ENCODE measurements at regions not wholly inside any gene's neighbourhood (a gene's known extent, or its start where the extent isn't known, plus 50 kb on each side); places are given as distances from the start of the nearest gene placed in this dataset.

DNA sequence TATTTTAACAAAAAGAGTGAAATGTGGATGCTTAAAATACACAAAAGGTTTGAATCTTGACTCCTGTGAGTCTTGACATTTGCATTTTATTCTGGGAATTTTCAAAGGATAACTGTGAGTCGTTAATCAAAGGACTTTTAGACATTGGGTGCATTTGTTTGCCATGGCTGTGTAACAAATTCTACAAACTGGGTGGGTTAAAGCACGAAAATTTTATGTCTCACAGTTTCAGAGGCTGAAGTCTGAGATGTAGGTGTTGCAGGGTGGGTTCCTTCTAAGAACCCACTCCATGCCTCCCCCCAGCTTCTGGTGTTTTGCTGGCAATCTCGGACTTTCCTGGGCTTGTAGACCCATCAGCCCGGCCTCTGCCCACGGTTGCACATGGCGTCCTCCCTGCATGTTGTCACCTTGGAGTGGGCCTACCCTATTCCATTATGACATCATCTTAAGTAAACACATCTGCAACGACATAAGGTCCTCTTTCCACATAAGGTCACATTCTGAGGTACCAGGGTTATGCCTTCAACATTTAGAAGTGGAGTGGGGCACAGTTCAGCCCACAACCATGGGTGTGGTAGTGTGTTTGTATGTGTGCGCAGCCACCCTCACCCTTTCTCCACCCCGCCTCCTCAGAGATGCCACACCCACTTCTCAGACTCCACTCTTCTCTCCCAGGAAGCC is 113.1 kb downstream of the FOXA2 start:
- TF ChIP-seq, protein P1, sequence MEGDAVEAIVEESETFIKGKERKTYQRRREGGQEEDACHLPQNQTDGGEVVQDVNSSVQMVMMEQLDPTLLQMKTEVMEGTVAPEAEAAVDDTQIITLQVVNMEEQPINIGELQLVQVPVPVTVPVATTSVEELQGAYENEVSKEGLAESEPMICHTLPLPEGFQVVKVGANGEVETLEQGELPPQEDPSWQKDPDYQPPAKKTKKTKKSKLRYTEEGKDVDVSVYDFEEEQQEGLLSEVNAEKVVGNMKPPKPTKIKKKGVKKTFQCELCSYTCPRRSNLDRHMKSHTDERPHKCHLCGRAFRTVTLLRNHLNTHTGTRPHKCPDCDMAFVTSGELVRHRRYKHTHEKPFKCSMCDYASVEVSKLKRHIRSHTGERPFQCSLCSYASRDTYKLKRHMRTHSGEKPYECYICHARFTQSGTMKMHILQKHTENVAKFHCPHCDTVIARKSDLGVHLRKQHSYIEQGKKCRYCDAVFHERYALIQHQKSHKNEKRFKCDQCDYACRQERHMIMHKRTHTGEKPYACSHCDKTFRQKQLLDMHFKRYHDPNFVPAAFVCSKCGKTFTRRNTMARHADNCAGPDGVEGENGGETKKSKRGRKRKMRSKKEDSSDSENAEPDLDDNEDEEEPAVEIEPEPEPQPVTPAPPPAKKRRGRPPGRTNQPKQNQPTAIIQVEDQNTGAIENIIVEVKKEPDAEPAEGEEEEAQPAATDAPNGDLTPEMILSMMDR (IDR thresholded peaks at IDR 0.05), result no peak
- TF ChIP-seq POLR2A (IDR thresholded peaks at IDR 0.05), result no peak
- no peak for TF ChIP-seq EP300 (IDR thresholded peaks at IDR 0.05)
